Heart left ventricle (tissue), 16 donors: ENCODE measurements at regions not wholly inside any gene's neighbourhood (a gene's known extent, or its start where the extent isn't known, plus 50 kb on each side); places are given as distances from the start of the nearest gene placed in this dataset.
A peak's percentile ranks its signal among the peaks of the same experiment; 100 is the strongest.

Source experiments
- ATAC-seq, 4 donors: fragments of 200-7000 bp; cut with Tn5 transposase; one replicate each; pipeline ENCODE4 v1.9.1; 2020 to 2022; ENCODE audit warnings: moderate library complexity in 4 of 4, mild to moderate bottlenecking in 3 of 4, moderate number of reproducible peaks in 1 of 4
- DNase-seq, 5 donors: peaks; one replicate each; pipeline ENCODE4 v3.0.0-alpha.2; 2020
- H3K27ac ChIP-seq, 12 donors: fragments of 200-600 bp; sonication (generic) in 4 of 12; one replicate each; pipeline versions ENCODE4 v1.5.0 to v1.8.0; 2016 to 2022; ENCODE audit warnings: mild to moderate bottlenecking in 2 of 12
- H3K27me3 ChIP-seq, 9 donors: fragments of 200-600 bp; sonication (generic) in 2 of 9; one replicate each; pipeline versions ENCODE4 v1.5.1 to v1.8.0; 2016 to 2022; ENCODE audit warnings: mild to moderate bottlenecking in 3 of 9
- H3K36me3 ChIP-seq, 9 donors: fragments of 200-600 bp; sonication (generic) in 2 of 9; one replicate each; pipeline versions ENCODE4 v1.5.0 to v1.8.0; 2018 to 2022; ENCODE audit warnings: mild to moderate bottlenecking in 2 of 9
- H3K4me1 ChIP-seq, 12 donors: fragments of 200-600 bp; sonication (generic) in 4 of 12; one replicate each; pipeline versions ENCODE4 v1.5.0 to v1.8.0; 2016 to 2022; ENCODE audit warnings: mild to moderate bottlenecking in 3 of 12
- H3K4me3 ChIP-seq, 12 donors: fragments of 200-600 bp; sonication (generic) in 4 of 12; one replicate each; pipeline versions ENCODE4 v1.5.0 to v1.8.0; 2017 to 2022; ENCODE audit warnings: mild to moderate bottlenecking in 9 of 12, moderate library complexity in 4 of 12
- H3K9me3 ChIP-seq, 12 donors: fragments of 200-600 bp; sonication (generic) in 4 of 12; one replicate each; pipeline versions ENCODE4 v1.5.0 to v1.8.0; 2016 to 2022; ENCODE audit warnings: mild to moderate bottlenecking in 1 of 12
- POLR2A ChIP-seq, 2 donors: fragments of 450-650 bp; IDR thresholded peaks; one replicate each; pipeline ENCODE4 v1.6.1; 2017; ENCODE audit warnings: antibody characterized with exemption in 2 of 2, mild to moderate bottlenecking in 2 of 2, moderate library complexity in 2 of 2
- WGBS, 4 donors: extraction: QIAGEN DNeasy Blood & Tissue Kit in 2 of 4; methylation state at CpG; one replicate each; pipeline versions ENCODE4 v1.1.5 to v1.1.7; 2013 to 2018; 5-methylcytosine and 5-hydroxymethylcytosine counted together
- intact Hi-C, 10 donors: fragments of 100-400 bp; cut with DNase I; formaldehyde crosslinking; loops; one replicate each; pipeline versions ENCODE4 v1.11.1 to v1.14.2; 2022
- TF ChIP-seq, protein P1 (sequence below), 12 donors: fragments of 200-600 bp; sonication (generic) in 4 of 12; IDR thresholded peaks; one replicate each; pipeline versions ENCODE4 v1.5.0 to v1.8.0; 2018 to 2022; ENCODE audit warnings: antibody characterized with exemption in 12 of 12, mild to moderate bottlenecking in 5 of 12
- donor health status: ischemic (EF 13 %, LVEDD 7.1; RV severe dilation, severe dysfunction).
- donor health status: healthy with polysubstance abuse.
- donor health status: DM: no; HTN: yes; CAD: no.
- donor health status: DM: no; HTN: no; CAD: no.
- donor health status: ischemic (EF 25% LVEDD 6.9; RV normal size, moderate dysfunction).
- donor health status: ischemic (EF 25% LVEDD 5.7; RV mildly dilated, moderate dysfunction).
- donor health status: healthy.
- donor health status: DM: yes; HTN: yes; CAD: no.
- donor health status: ischemic (EF 35%, LVEDD 5.7; RV mildly dilated, moderate dysfunction).
- donor health status: nonischemic (EF 11% LVEDD 7.7; RV severe dilation, severe dysfunction).
- donor health status: DM: yes; HTN: yes; CAD: no.
- donor health status: PGD.
- donor health status: ischemic (EF 29% LVEDD 5.4; RV normal size, mild dysfunction).
- donor health status: nonischemic (EF 23%, LVEDD 6.1; RV moderate dilation, normal function).

DNA sequence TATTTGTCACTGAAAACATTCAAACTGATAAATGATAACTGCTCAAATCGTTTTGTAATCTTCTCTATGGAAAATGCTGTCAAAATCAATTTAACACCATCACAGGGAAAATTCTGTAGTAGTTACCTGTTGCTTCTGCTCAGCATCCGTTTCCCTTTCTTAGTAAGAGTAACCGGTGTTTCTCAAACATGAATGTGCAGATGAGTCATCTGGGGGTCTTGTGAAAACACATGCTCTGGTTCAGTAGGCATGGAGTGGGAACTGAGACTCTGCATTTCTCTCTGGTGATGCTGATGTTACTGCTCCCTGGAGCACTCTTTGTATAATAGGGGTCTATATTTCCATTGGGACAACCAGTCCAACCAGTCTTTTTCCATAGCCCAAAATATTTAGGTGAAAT is 145.1 kb downstream of the SEMA6D start:
- H3K36me3 ChIP-seq, result no peaks in the 10 kb centered on the region
- no peaks in the 10 kb centered on the region for H3K27me3 ChIP-seq
- intact Hi-C loops, result no loop called here
- H3K4me1 ChIP-seq, result no peaks in the 10 kb centered on the region
- TF ChIP-seq, protein P1, sequence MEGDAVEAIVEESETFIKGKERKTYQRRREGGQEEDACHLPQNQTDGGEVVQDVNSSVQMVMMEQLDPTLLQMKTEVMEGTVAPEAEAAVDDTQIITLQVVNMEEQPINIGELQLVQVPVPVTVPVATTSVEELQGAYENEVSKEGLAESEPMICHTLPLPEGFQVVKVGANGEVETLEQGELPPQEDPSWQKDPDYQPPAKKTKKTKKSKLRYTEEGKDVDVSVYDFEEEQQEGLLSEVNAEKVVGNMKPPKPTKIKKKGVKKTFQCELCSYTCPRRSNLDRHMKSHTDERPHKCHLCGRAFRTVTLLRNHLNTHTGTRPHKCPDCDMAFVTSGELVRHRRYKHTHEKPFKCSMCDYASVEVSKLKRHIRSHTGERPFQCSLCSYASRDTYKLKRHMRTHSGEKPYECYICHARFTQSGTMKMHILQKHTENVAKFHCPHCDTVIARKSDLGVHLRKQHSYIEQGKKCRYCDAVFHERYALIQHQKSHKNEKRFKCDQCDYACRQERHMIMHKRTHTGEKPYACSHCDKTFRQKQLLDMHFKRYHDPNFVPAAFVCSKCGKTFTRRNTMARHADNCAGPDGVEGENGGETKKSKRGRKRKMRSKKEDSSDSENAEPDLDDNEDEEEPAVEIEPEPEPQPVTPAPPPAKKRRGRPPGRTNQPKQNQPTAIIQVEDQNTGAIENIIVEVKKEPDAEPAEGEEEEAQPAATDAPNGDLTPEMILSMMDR (IDR thresholded peaks at IDR 0.05), result no peak
- no peak for TF ChIP-seq POLR2A (IDR thresholded peaks at IDR 0.05)
- no peak for DNase-seq
- no peak for ATAC-seq
- no peak overlapping the region for H3K4me3 ChIP-seq
- peaks cover 0 to 20% (median 0%) of the 10 kb centered on the region in 12 donors for H3K9me3 ChIP-seq
- no peak overlapping the region for H3K27ac ChIP-seq
- WGBS, 4 donors, result 81 to 85% (median 85%) methylated on average over 3 of the region's 3 CpGs

DNA sequence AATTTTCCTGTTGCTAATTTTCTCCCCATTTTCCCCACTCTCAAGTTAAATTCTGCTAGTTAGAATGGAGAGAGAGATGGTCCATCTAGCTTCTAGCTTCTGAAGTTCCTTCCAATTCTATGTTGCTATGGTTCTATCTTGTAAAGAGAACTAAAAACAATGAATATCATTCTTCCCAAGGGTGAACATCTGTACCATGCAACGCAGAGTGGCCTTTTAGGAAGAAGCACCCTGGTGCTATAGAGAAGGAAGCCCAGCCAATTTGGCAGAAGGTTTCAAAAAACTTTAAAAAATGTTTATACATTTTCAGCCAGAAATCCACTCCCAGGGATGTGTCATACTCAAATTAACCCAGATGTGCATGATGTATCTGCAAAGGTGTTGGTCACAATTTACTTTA is 149.1 kb downstream of the SEMA6D start:
- TF ChIP-seq, protein P1 (IDR thresholded peaks at IDR 0.05), result no peak
- TF ChIP-seq POLR2A (IDR thresholded peaks at IDR 0.05), result no peak
- H3K9me3 ChIP-seq, result peaks cover 0 to 37% (median 5%) of the 10 kb centered on the region in 12 donors
- H3K27me3 ChIP-seq, result no peaks in the 10 kb centered on the region
- no peaks in the 10 kb centered on the region for H3K36me3 ChIP-seq
- WGBS, 4 donors, result 78 to 90% (median 83%) methylated on average over 1 of the region's 1 CpG
- no peak overlapping the region for H3K27ac ChIP-seq
- peaks cover 0 to 10% (median 0%) of the 10 kb centered on the region in 12 donors for H3K4me1 ChIP-seq
- no peak overlapping the region for H3K4me3 ChIP-seq
- no peak for DNase-seq
- intact Hi-C loops, result no loop called here
- ATAC-seq, result no peak

DNA sequence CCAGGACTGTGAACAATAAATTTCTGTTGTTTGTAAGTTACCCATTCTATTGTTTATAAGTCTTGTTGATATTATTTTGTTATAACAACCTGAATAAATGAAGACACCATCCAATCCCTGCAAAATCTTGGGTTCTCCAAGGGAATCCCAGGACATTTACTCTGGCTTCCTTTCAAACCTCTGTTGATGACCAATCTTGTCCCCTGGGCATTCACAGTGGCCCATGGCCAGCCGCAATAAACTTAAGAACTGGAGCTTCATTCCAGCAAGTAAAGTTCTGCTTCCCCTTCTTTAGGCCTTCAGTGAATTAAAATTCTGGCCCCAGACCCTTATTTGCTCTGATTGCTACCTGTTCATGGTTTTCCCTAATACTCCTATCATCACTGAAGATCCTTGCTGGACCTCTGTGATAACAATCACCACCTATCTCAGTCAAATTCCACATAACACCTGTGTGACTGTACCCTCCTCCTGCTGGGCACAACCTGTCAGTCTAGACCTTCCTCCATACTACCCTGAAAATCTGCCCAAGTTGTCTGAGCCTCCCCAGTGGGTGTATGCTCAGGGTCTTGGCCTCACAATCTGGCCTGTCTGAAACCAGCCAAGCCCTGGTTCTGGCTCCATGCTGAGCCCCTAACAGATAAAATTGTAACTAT is 153.1 kb downstream of the SEMA6D start:
- Histone ChIP-seq H3K4me3 (no peak overlapping the region), H3K9me3 (peaks cover 0 to 31% (median 5%) of the 10 kb centered on the region in 12 donors), H3K27me3 (no peaks in the 10 kb centered on the region), H3K4me1 (peaks cover 0 to 32% (median 0%) of the 10 kb centered on the region in 12 donors), H3K27ac (no peak overlapping the region), H3K36me3 (no peaks in the 10 kb centered on the region)
- DNase-seq (peak in 4 of 5 donors; percentile 11 to 32 (median 24)), ATAC-seq (no peak)
- TF ChIP-seq, protein P1 (IDR thresholded peaks at IDR 0.05), result no peak
- TF ChIP-seq POLR2A (IDR thresholded peaks at IDR 0.05), result no peak
- intact Hi-C loops, result no loop called here
- 77 to 91% (median 87%) methylated on average over 1 of the region's 1 CpG for whole genome bisulfite sequencing, 4 donors

DNA sequence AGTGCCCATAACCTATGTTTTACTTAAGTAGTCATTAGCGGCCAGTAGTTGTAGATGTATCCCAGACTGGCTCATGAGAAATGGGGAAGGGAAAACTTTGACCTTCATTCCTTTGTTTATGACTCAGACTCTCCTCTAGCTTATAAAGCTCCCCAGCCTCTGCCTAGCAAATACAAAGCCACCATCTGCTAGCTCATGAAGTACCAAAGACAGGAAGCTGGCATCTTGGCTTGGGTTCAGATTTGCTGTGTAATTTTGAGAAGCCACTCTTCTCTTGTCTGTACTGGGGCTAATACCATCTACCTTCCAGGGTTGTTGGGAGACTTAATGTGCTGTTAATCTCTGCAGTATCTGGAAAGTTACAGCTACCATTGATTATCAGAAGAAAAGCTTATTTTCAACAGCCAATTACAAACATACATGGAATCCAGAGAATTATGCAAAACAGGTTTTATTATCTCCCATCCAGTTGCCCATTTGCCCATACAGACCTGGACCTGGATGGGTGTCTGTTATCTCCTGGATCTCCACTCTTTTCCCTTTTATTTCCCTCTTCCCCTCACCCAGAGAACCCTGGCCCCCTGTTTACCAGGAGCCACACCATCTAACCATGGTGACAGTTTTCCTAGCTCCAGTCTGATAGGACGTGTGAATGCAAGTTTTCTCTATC is 153.8 kb downstream of the SEMA6D start:
- no peak overlapping the region for H3K27ac ChIP-seq
- DNase-seq (no peak), ATAC-seq (peak in 2 of 4 donors; percentile 36 to 85)
- no peak overlapping the region for H3K4me3 ChIP-seq
- peaks cover 0 to 25% (median under 1%) of the 10 kb centered on the region in 12 donors for H3K9me3 ChIP-seq
- WGBS, 4 donors, result 73 to 80% (median 77%) methylated on average over 2 of the region's 2 CpGs
- TF ChIP-seq, protein P1 (IDR thresholded peaks at IDR 0.05), result no peak
- intact Hi-C loops, result no loop called here
- H3K4me1 ChIP-seq, result peaks cover 0 to 32% (median 0%) of the 10 kb centered on the region in 12 donors
- H3K27me3 ChIP-seq, result no peaks in the 10 kb centered on the region
- no peaks in the 10 kb centered on the region for H3K36me3 ChIP-seq
